Fibroblast of villous mesenchyme (primary cell): ENCODE measurements at regions not wholly inside any gene's neighbourhood (a gene's known extent, or its start where the extent isn't known, plus 50 kb on each side); places are given as distances from the start of the nearest gene placed in this dataset.

Source experiments
- DNase-seq: peaks from one replicate; pipeline ENCODE4 v3.0.0-alpha.2; 2010; ENCODE audit warnings: low read depth
- H3K4me3 ChIP-seq: 2 replicates; pipeline ENCODE4 v1.5.1; 2011; ENCODE audit warnings: low read depth, mild to moderate bottlenecking, low read length
- CTCF ChIP-seq: IDR thresholded peaks from 2 replicates; pipeline ENCODE4 v1.5.1; 2012; ENCODE audit warnings: low read depth, mild to moderate bottlenecking, low read length; ENCODE audit not compliant: insufficient read depth

- no peak overlapping the region for H3K4me3 ChIP-seq
- DNase-seq = no peak
- no peak for TF ChIP-seq CTCF
Measured at GRCh38 chr3:148042663-148043445, 633.7 kb downstream of the ZIC1 start.

- DNase-seq = no peak
- TF ChIP-seq CTCF = no peak
- no peak overlapping the region for H3K4me3 ChIP-seq
Measured at GRCh38 chr3:148044151-148044550, 635.0 kb downstream of the ZIC1 start.

GRCh38 chr3:148054999-148055398 is 642.7 kb upstream of the AGTR1 start:
- no peak for DNase-seq
- H3K4me3 ChIP-seq = no peak overlapping the region
- TF ChIP-seq CTCF = no peak

GRCh38 chr3:148062590-148062989 is 635.1 kb upstream of the AGTR1 start:
- no peak for DNase-seq
- TF ChIP-seq CTCF = no peak
- H3K4me3 ChIP-seq = no peak overlapping the region

- no peak for TF ChIP-seq CTCF
- DNase-seq = peak; percentile 39
- no peak overlapping the region for H3K4me3 ChIP-seq
Measured at GRCh38 chr3:148066802-148067201, 630.9 kb upstream of the AGTR1 start.

GRCh38 chr3:148068466-148068865 is 629.2 kb upstream of the AGTR1 start:
- TF ChIP-seq CTCF = no peak
- no peak for DNase-seq
- H3K4me3 ChIP-seq = no peak overlapping the region

- H3K4me3 ChIP-seq = no peak overlapping the region
- no peak for DNase-seq
- TF ChIP-seq CTCF = no peak
Measured at GRCh38 chr3:148070041-148070440, 627.7 kb upstream of the AGTR1 start.
